NOMO-1 treated with dmso at 0.1 percent for 144 hours (cell line): ENCODE measurements at regions not wholly inside any gene's neighbourhood (a gene's known extent, or its start where the extent isn't known, plus 50 kb on each side); places are given as distances from the start of the nearest gene placed in this dataset.
"Not testable (repeated sequence)": the region's sequence is repeated elsewhere in the genome, so short reads cannot be mapped to it uniquely, and the experiment has no call there.

Source experiments
- DNase-seq: peaks from one replicate; lab custom pipeline; 2025; ENCODE audit not compliant: unreplicated experiment; lab: John Stamatoyannopoulos, UW

DNA sequence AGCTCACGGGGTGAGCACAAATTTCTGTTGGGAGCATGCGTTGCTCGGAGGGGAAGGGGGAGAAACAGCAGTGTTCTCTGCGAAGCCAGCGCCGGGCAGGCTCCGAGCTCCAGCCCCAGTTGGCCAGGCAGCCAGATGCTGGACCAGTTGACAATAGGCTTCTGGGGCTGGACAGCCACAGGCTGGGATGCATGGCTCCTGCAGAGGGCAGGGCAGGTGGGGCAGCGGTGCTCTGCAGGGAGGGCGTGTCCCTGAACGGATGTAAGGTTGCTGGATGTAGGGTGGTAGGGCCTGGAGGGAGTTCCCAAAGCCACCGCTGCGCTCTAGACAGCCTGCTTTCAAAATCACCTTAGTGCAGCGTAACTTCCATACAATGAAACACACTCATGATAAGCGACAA lies 574.9 kb downstream of the GLRX3 start:
- no peak for DNase-seq

DNA sequence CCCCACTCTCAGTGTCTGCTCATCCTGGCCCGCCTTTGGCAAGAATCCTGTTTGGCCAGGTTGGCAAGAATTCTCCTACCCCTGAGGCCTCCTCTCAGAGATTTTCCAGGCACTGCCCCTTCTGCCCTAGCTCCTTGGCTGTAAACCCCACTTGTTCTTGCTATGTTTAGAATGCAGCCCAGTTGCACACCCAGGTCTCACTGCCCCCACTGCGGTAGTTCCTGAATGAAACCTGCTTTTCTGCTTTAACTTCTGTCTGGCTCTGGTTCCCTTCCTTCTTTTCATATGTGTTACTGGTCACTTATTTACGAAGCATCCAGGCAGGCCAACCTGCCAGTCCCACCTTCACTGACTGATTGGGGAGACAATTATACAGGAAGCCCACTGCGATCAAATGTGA lies 576.9 kb downstream of the GLRX3 start:
- DNase-seq: no peak

DNA sequence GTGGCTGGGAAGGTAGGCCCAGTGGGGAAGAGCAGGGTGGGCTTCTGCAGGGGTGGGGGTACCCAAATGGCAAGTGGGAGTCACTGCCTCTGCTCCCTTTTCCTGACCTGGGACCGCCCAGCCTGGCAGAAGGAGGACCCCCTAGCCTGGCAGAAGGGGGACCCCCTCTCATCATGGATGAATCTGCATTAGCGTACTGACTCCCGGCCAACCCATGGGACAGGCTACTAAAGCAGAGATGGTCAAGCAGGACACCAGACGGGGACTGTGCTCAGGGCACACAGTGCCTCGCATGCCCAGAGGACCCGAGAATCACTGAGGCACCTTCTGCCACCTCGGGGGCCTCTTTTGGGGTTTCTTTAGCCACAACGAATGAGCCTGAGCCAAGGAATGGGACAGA lies 577.5 kb downstream of the GLRX3 start:
- no peak for DNase-seq

DNA sequence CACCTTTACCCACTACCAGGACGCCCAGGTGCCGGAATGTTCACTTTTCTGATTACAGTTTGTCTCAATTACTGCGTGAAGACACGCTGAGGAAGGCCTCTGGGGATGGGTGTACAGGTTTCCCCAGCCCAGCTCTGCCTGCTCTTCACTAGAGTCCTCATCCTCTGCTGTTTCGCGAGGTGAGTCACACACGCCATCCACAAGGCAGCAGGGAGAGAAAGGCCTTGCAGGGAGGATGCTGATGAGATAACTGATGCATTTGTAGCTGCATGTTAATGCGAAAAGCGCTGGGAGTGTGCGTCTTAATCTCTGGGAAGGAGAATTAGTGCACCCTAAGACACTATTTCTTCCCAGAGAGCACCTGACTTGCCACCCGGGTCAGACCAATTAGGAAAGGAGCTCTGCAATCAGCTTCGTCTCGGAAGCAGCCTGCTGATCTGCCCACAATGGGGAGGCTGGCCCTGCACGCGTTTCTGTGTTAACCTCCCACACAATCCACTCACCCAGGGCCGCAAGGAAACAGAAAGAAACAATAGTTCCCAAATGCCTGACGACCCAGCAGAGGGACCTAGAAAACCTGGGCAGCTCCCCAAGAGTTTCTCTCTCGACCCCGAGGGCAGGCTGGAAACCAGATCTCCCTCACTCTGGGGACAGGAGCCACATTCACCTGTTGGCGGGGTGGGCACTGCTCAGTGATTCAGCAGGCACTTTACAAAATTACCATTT lies 578.7 kb downstream of the GLRX3 start:
- DNase-seq: no peak

DNA sequence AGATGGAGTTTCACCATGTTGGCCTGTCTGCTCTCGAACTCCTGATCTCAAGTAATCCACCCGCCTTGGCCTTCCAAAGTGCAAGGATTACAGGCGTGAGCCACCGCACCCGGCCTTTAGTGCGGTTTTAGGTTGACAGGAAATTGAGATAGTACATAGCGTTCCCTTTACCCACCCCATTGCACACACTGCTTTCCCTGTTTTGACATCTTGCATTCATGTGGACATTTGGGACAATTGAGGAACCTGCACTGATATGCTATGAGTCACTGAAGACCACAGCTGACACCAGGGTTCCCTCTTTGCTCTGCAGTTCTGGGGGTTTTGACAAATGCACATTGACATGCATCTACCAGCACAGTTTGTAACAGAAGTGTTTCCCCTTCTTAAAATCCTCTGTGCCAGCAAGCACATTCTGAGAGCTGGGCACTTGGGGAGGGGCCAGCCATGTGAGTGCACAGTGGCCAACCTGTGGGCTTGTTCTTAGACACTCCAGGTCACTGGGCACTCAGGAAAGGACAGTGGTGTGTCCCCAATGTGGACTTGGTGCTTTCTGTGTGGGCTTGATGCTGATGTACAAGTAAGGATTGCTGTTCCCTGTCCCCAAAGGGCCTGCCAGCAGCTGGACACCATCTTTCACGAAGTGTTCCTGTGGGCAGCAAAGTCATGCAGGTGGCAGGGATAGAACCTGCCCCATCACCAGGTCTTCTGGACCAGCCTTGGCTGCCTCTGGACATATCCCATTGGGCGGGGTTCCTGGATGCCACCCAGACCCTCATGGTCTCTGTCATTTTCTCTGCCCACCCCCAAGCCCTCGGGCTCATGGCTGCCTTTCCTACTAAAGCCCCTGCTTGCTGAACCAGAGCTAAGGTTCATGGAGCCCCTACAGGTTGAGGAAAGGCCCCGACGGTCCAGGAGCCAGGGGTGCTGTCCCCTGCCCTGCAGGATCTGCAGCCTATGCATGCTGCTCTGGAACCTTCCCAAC lies 579.8 kb downstream of the GLRX3 start:
- no peak for DNase-seq

DNA sequence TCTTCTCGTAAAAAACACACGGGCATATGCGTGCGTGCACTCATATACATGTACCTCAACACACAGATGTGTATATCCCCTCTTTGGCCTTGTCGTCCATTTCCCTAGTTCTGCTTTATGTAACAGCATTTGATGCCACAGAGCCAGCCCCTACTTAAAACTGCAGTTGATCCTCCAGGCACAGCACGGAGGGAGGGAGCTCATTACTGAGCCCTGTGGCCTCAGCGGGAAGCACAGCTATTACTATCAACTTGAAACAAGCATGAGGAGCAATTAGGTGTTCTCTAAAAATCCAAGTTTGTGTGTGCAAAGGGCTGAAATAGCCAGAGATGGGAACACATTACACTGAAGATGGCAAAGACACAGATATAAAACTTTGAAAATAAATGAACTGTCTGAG lies 580.9 kb downstream of the GLRX3 start:
- DNase-seq: no peak

DNA sequence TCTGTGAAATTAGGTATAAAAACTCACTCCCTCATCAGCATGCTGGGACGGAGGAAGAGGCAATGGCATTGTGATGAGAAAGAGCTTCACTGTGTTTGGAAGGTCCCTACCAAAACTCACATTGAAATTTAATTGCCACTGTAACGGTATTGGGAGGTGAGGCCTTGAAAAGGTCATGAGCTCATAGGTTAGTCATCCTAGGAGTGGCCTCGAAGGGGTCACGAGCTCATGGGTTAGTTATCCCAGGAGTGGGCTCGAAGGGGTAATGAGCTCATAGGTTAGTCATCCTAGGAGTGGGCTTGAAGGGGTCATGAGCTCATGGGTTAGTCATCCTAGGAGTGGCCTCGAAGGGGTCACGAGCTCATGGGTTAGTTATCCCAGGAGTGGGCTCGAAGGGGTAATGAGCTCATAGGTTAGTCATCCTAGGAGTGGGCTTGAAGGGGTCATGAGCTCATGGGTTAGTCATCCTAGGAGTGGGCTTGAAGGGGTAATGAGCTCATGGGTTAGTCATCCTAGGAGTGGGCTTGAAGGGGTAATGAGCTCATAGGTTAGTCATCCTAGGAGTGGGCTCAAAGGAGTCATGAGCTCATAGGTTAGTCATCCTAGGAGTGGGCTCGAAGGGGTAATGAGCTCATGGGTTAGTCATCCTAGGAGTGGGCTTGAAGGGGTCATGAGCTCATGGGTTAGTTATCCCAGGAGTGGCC lies 582.7 kb downstream of the GLRX3 start:
- DNase-seq: not testable (repeated sequence)

DNA sequence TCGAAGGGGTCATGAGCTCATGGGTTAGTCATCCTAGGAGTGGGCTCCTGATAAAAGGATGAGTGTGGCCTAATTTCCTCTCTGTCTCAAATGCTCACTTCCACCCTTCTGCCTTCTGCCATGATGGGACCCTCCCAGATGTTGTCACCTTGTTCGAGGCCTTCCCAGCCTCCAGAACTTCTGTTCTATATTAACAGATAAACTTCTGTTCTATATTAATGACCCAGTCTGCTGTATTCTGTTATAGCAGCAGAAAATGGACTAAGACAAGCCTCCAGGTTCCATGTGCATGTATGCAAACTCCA lies 583.2 kb downstream of the GLRX3 start:
- DNase-seq: no peak

DNA sequence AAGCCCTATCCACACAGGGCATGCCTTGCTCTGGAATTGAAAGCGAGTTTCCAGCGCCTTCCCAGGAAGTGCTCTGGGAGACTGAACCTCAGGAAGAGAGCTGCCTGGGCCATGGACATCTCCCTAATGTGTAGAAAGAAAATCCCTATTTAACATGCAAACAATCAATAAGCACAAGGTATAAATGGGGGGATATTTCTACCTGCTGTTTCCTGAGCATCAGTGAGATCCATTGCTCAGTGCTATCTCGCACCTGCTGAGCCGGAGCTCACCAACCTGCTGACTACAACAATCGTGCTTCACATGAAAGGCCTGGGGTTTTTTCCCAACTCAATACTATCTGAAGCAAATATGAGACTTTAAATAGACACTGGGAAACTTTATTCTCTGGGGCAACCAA lies 584.0 kb downstream of the GLRX3 start:
- DNase-seq: no peak

DNA sequence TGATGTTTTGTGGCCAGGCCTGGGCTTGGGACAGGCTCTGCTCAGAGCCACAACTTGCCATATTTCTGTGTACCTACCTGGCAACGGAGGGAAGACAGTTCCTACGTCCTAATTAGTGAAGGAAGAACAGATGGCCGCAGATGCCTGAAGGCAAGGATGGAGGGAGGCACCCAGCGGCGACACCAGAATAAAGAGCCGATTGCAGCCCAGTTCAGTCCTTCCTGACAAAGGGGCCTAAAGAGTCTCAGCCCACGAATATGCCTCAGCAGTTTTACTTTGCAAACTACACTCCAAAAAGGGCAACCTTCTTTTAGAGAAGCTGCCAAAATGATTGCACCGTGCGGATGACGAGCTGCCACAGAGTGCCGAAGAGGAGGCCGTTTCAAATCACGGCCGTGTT lies 585.8 kb downstream of the GLRX3 start:
- no peak for DNase-seq

DNA sequence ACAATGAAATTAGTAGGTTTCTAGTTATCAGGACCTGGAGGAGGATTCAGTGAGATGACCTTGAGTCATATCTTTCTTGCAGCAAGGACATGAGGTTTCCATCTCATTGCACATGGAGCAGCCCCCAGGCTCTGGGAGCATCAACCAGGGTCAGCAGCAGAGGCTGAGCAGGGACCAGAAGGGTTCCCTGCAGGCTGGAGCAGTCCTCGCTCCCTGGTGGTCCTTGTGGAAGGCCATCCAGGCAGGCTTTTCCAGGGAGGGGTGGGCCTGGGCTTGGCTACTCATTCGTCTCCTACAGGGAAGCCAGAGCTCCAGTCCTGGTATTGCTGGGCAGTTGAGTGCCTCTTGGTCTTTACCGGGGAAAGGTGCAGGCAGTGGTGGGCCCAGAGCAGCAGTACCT lies 587.5 kb downstream of the GLRX3 start:
- no peak for DNase-seq

DNA sequence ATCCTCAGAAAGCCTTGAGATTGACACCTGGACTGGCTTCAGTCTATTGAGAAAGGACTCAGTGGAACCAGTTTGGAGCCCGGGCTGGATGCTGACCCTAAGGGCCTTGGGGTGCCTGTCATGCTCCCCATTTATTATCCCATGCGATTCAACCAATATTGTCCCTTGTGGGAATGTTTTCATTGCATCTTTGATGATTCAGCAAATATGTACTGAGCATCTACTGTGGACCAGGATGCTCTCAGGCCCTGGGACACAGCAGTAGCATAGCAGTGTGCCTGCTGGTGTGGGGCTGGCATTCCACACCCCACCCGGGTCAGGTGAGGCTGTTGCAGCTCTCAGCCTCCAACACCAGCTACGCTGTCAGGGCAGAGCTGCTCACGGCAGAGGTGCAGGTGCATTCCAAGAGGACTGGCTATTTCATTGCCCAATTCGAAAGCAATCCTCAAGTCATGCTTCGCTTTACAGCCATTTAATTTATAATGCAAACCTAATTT lies 586.0 kb downstream of the TCERG1L start:
- DNase-seq: no peak

DNA sequence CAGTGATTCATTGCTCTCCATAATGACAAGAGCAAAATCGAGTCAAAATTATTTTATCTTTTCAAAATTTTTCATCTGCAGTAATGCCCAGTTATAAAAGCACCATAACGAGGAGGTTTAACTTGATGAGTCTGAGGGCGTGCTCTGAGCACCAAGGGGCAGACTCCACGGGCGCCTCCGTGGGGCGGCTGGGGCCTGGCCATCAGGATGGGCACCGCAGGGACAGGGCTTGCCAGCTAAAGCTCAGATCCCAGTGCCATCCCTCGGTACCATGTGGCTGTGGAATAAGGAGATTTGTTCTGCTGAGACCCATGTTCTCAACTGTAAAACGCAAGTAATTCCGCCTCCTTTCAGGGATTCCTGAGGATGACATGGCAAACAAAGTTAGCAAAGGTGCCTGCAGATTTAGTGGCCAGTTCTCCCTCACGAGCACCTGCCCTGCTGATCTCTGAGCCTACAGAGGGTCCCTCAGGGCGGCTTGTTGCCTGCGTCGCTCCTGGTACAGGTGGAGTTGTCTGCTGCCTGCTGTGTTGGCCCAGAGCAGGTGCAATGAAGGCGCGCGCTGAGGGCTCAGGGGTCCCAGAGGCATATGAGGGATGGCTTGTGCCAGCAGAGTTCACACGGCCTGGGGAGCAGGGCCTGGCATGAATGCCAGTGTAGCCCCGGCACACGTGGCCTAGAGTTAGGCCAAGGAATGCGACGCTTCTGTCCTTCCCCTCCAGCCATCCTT lies 584.4 kb downstream of the TCERG1L start:
- no peak for DNase-seq

DNA sequence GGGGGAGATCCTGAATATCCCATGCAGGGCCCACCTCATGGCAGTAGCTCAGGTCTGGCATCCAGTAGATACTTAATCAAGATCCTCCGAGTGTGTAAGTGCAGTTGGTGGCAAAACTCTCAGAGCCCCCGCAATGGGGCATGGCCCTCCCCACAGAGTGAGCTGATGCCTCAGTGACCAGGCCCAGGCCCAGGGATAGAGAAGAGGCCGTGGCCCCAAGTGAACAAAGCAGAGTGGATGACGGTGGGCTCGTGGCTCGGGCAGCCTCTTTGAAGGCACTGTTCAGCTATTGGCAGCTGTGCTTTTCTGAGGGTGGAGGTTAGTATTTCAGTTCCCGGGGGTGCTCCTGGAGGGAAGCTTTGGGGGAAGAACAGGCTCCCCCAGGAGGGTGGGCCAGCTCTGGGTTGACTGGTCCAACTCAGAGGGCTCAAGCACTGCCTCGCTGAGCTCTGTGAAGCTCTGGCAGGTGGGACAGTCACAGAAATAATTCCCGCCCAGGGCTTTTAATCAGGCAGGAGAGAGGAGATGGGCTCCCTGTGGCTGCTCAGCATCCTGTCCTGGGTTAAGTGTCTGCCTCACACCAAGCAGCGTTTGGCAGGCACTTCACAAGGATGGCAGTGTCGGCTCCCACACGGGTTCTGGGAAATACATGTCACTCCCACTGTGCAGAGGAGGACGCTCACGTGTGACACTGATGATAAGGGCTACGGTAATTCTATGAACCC lies 583.6 kb downstream of the TCERG1L start:
- no peak for DNase-seq

DNA sequence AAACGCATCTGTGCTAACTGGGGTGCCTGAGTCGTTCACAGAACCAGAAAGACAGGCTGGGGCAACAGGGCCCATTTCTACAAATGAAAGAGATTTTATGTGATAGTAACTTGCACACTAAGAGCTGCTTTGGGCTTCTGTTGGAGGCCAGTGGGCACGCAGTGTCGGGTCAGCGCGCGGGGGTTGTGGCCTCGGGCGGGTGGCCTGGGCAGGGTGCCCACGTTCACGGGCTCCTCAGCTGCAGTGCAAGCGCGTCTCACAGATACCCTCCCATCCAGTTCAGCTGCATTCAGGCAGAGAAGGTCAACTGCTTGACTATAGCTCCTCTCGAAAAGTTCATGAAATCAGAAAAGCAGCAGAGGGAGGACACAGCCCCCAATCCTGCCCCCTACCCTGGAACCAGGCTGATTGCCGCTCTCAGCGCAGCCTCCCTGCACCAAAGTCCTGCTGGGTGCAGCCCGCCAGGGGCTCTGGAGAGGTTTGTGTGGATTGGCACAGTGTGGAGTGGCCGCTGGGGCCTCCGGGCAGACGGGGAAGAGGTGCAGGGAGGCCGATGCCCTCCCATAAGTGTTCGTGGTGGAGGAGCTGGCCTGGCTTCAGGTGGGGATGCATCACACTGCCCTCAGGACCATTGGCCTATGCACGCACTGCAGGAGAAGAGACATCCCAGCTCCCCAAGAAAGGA lies 582.8 kb downstream of the TCERG1L start:
- DNase-seq: no peak

DNA sequence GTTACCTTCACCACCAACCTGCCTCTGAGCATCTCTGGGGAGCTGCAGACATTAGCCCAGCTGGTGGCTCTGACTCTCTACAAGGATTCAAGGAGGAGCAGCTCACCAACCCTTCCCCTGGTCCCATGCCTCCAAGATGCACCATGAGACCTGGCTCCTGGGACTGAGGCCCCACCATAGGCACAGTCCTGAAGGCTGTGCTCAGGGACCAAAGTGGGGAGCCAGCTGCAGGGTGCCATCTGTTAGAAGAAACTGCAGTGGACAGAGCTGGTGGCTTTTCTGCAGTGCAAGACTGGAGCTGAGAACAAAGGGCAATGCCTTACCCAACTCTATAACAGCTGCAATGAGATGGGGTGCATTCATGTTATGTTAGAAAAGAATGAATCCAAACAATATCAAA lies 581.6 kb downstream of the TCERG1L start:
- no peak for DNase-seq

DNA sequence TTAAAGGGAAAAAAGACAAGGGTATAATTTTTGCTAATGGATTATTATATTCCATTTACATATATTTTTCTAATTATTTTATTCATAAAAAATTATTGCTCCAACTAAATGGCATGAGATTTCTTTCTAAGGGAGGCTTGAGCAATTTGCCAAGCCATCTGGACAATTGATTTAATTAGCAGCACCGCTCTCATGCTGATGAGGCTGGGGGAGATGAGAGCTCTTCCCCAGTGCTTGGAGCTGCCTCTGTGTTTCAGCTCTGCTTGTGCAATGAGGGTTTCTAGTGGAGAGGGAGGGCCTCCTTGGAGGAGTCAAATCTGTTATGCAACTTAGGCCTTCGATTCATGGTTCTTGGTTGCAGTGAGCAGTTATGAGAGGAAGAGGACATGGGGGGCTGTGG lies 574.3 kb downstream of the TCERG1L start:
- no peak for DNase-seq

DNA sequence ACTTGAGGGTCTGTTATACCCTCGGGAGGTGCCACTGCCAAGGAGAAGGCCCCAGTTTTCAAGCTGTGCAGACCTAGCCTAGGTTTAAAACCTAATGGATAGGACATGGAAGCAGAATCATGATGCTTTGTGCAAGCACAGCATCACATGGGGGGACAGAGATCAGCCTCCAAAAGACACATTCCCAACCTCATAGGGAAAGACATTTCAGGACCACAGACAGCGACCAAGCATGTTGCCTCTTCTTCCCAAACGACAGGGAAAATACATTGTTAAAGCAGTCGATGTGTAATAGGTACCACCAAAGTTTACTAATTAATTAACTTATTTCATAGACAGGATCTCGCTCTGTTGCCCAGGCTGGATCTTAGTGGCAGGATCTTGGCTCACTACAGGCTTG lies 573.9 kb downstream of the TCERG1L start:
- no peak for DNase-seq

DNA sequence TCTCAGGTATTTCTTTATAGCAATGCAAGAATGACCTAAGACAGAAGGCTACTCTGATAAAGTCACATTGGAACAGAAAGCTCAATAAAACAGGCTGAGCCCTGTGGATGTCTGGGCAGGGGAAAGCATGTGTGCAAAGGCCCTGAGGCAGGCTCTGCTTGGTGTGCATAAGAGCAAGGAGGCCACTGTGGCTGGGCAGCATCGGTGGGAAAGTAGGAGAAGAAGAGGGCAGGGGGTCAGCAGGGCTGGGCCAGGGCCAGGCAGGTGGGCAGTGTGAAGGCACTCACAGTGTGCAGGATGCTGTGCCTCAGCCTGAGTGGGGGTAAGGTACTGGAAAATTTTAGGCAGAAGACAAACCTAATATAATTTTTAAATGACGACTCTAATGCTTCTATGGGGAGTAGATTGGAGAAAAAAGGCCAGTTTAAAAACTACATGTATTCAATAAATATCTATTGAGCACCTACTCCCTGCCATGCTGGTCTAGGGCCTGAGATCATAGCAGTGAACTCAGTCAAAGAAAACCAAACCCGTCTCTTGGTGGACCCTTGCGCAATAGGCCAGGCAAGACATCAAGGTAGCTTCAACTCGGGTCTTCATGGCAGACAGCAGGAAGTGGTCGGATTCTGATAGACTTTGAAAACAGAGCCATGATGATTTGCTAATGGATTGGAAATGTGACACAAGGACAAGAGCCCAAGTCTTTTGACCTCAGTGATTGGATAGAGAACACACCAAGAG lies 572.3 kb downstream of the TCERG1L start:
- DNase-seq: no peak
